ENCODE measurements at regions not wholly inside any gene's neighbourhood (a gene's known extent, or its start where the extent isn't known, plus 50 kb on each side); places are given as distances from the start of the nearest gene placed in this dataset.

DNA sequence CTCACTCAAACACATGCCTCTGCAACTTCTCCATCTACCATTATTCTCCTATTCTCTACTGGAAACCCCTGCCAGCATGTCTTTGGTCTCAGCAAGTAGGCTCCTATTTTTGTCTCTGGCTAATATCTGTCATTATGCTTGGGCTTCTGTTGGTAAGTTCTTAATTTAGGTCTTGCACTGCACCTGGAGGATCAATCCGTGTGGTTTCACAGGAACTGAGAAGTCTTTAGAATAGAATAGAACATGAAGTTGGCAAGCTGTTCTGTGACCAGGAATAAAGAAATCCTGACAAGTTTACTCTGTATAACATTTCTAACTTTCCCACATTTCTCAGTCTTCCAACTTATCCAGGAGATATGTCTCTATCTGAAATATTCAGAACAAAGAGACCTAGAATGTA lies 219.5 kb upstream of the GYPC start:
- no peak for DNase-seq

DNA sequence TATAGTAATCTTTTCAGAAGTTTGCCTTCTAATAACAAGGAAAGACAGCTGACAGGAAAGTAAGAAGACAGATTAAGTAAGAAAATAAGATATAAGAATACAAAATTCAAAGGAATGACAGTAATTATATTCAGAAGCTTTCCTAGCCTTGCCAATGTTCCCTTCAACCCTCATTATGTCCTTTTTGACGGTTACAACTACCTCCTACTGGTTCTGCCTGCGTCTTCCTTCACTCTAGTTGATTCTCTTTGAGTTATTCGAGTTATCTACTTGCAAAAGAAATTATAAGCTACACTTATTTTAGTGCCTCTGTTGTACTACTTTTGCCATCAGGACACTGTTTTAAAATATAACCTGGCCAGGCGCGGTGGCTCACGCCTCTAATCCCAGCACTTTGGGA lies 218.9 kb upstream of the GYPC start:
- DNase-seq: no peak

DNA sequence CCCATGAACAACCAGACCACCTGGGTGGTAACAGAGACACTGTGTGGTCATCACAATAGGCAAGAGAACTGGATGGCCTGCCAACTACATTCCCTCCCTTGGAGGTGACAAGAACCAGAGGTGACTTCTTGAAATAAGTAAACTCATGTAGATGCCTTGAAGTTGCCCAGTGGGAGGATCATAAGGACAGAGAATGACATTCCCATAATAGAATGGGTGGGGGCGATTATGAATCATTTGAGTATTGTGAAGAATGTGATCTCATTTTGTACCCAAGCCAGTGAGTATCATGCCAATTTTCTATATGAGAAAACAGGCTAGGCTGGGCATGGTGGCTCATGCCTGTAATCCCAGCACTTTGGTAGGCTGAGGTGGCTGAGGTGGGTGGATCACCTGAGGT lies 211.4 kb upstream of the GYPC start:
- DNase-seq: no peak

DNA sequence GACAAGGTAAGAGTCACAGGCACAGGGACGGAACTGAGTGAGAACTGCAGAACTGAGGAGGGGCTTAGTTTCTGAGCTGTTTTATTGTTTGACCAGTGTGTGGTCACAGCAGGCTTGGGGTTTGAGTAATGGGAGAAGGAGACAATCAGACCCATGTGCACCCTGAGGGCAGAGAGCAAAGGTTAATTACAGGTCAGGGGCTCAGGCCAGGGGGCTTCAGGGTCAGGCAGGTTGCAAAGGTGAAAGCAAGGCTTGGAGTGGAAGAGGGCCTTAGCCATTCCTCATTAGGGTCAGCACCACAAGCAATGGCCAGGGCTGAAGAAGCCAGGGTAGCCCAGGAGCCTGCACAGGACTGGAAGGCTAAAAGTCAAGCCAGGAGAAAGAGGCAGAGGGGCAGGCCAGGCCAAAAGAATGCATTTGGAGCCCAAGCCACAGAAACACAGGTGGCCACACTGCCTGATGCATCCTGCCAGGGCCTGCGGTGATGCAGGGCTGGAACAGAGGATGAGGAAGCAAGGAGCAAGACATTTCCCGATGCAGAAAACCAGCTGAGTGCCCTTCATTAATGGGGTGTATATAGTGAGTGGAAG lies 209.8 kb upstream of the GYPC start:
- no peak for DNase-seq

DNA sequence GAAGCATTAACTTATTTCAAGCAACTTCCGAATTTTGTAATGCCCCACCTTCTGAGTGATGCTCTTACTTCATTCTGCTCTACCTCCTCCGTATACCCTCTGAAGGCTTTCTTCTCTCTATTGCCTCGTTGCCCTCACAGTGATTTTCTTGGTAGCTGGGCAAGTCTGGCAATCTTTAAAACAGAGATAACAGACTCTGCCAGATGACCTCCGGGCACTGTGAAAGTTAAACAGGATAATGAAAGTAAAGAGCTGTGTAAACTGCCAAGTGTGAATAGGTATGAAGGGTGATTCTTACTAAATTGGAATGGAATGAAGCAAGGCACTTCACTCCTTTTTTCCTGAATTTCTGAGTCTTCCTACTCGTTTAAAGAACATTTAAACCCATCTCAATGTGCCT lies 207.3 kb upstream of the GYPC start:
- no peak for DNase-seq

DNA sequence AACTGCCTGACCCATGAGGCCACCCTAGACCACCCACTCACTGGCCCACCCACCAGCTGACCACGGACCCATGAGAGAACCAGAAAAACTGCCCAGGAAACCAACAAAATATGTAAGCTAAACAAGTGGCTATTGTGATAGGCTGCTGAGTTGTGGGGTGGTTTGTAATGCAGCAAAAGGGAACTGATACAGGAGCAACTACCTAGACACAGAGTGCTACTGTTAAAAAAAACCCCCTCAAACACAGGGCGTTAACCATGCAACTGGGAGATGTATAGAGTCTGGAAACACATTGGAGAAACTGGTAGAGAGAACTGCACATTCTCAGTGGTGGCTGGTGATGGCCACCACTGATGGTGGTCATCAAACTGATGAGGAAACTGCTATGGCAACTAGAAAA lies 206.3 kb upstream of the GYPC start:
- no peak for DNase-seq

DNA sequence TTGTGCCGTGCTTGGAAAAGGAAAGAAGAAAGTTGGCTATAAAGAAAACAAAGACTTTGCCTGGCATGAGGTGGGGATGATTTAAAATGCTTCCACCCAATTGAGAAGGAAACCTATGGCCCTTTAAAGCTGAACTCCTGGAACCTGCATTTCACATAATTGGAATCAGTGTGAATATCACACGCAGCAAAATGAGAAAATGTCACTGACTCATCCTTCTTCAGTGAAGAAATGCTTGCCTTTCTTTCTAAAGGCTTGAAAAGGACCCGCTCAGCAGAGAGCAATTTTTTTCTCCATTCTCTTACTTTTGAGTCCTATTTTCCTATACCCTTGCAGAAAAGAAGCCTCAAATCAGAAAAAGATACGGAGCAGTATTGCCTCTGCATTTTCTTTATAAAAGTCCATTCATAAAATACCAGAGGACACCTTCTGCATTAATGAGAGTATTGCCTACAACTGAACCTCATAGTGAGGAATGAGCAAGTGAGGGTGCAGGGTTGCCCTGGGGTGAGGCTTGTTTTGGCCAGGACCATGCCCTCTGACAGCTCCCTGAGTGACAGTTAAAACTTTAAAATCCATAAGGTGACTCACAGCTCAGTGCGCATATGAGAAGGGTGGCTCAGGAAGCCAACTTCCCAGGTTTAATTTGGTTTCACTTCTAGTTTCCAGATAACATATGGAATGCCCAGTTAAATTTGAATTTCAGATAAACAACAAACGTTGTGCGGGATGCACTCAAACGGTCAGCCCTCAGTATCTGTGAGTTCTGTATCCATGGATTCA lies 191.9 kb upstream of the GYPC start:
- no peak for DNase-seq

DNA sequence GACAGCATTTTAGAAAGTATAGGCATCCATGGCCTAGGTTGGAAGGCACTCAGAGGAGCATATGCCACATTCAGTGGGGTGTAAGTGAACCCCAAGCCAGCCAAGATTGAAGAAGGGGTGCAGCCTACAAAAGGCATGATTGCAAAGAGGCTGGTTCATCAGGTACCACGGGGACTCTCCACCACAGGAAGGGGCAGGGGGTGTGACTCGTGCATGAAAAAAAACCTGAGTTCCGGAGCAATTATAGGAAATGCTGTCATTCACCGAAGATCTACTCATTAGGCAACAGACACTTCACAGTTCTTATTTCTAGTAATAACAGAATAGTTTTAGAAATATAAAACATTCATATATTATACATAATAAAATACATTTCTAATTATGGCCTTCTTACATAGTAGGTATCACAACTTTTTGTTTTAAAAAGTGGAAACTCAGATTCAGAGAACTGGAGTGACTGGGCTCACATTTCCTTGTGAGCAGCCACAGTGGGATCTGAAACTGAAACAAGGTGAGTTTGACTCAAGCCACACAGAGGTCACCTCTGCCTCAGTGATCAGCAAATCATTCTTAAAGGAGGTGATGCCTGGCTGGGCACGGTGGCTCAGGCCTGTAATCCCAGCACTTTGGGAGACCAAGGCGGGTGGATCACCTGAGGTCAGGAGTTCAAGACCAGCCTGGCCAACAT lies 188.4 kb upstream of the GYPC start:
- DNase-seq: no peak

DNA sequence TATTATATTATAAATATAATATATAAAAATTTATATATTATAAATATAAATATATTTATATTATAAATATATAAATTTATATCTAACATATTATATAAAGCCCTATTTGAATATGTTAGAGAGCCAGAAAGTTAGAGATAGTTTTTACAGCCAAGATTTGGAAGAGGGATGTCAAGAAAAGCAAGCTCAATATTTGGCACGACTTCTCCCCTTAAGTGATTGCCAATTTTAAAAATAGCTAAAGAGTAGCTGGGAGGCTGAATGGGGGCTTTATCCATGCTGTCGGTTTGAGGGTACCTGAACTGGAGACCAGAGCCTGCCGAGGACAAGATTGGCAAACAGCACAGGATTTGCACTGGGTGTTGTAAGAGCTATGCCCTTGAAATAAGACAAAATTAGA lies 180.9 kb upstream of the GYPC start:
- no peak for DNase-seq

DNA sequence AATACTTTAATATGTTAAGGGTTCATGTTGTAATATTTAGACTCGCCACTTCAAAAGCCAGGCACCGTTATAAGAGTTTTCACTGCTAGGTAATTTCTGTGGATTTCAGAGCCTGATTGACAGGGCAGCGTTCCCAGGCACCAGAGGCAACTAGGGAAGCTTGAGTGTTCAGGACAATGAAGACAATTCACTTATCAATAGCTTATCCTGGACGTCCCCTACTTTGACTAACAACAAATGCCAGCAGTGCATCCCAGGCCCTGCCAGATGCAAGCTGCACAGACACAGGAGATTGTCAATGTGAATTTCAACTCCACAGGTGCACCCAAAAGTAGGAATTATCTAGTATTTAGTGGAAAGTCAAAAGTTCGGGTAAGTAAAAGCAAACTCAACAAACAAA lies 179.3 kb upstream of the GYPC start:
- DNase-seq: no peak

DNA sequence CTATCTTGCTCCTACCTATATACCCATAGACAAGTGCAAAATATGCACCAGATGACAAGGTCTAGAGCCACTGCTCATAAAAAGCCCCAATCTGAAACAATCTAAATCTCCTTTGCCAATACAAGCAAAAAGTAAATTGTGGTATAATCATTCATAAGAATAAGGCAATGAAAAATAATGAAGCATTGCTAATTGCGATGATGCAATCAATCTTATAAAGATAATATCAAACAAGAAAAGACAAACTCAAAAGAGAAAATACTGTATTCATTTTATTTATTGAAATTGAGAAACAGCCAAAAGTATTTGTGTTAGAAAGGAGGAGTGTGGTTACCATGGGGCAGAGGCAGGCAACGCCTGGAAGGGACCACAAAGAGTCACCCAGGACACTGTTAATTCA lies 175.9 kb upstream of the GYPC start:
- DNase-seq: no peak

DNA sequence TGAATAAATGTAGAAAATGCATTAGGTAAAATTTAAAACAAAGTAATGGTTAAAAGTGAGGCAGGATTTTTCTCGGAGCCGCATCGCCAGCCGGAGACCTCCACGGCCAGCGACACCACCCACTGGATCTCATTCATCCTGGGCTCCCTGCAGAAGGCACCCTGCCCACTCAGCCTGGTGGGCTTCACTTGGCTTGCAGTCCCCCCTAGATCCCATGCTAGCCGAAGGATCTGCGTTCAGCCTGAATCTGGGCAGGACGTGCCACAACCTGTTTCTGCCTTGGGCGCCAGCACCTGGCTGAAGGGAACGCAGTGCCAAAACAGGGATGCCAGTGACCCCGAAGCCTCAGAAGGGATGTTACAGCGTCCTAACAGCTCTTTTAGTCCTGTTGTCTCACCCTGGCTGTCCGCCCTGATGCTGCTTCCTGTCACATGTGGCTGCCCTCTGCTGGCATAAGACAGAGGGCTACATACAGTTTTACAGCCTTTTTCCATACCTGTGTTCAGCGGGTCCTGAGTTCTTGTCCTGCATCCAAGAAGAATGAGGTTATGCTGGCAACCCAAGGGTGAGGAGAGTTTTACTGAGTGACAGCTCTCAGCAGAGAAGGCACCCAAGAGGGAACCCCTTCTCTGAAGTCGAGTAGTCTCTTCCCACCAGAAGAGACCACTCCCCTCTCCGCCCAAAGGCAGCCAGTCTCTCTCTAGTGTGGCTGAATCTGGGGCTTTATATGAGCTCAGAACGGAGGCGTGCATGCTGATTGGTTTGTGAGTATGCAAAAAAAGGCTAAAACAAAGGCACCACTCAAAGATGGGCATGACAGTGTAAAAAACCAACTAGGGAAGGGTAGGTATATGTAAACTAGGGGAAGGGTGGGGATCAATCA lies 173.1 kb upstream of the GYPC start:
- no peak for DNase-seq

DNA sequence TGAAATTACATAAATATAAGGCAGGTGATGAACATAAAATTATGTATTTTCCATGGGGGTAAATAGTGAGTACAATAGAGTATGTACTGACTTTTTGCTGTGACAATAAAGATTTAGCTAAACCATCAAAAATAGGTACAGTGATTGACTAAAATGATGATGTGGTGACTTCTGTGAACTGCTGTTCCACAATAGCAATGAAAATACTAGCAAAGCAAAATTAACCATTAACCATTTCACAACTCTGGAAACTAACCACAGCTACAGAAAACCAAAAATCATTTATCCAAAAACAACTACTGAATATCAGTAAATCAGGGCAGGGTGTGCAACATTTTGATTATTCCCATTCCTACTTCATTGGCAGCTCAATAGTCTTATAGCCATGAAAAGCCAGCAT lies 161.4 kb upstream of the GYPC start:
- no peak for DNase-seq

DNA sequence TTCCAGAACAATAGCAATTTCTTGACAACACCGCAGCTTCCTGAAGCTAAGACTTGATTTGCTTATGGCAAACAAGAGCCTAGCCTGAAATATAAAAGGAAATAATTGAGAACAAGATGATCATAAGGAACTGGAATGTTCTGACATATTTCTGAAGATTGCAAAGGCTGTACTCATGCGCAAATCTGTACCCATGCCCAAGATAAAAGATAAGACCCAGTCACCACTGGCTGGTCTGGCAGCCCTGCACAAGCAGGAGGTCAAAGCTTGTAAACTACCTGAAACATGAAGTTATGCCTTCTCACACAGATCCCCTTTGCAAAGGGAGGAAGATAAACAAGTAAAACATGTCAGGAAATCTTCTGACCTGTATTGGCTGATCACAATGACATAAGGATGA lies 160.8 kb upstream of the GYPC start:
- DNase-seq: no peak

DNA sequence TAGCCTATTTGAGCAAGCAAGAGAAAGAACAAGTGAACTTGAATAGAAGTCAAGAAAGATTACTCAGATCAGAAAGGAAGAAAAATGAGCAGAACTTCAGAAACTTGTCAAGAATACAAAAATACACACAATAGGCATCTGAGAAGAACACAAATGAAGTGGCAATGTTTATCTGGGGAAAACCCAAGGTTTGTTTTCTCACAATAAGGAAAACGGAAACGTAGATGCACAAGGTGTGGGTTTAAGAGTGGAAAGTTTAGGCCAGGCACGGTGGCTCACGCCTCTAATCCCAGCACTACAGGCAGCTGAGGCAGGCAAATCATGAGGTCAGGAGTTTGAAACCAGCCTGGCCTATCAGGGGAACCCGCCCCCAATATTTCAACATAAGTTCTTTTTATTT lies 159.5 kb upstream of the GYPC start:
- no peak for DNase-seq

DNA sequence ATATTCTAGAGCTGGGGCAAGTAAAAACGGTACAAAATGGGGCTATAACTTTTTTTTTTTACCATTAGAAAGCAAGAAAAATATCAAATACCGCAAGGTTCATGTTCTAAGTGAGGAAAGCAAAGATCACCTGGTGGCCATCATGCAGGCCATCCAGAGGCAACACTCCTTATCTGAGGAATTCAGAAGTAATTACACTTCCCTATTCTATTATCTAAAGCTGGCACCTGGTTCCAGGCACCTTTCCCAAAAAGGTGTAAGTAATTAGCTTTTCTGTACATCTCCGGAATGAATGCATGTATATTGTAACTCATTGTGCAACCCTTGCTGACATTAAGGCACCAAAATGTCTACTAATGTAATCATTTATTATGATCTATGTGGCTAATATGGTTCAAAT lies 152.5 kb upstream of the GYPC start:
- no peak for DNase-seq

DNA sequence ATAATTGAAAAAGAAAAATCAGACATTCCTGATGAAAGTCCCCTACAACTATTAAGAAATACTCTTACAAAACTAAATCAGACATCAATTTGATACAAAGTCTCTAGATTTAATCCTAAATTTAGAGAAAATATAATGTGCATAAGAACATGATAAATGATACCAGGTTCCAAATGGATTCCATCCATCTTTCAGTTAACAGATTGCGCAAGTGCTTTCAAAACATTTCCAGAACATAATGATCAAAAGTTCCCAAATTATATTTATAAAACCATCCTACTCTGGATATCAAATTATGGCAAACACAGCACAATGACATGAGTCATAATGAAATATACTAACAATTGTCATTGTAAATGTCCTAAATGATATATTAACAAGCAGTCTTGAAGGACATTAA lies 151.0 kb upstream of the GYPC start:
- DNase-seq: no peak

DNA sequence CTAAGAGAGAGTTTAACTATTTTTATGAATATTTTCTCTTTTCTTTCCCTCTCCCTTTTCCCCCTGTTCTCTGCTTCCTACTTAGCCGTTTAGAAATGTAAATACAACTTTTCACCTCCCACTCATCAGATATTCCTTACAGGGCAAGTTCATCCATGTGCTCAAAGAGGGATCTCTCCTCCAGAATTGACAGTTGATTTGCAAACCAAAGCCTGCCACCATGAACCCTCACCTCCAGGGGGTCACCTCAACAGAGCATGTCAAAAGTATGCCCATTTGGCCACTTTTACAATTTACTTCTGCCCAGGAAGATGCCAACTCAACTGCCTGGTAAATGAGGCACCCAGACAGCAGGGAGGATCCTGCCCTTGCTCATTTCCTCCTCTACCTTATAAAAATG lies 149.2 kb upstream of the GYPC start:
- DNase-seq: no peak

DNA sequence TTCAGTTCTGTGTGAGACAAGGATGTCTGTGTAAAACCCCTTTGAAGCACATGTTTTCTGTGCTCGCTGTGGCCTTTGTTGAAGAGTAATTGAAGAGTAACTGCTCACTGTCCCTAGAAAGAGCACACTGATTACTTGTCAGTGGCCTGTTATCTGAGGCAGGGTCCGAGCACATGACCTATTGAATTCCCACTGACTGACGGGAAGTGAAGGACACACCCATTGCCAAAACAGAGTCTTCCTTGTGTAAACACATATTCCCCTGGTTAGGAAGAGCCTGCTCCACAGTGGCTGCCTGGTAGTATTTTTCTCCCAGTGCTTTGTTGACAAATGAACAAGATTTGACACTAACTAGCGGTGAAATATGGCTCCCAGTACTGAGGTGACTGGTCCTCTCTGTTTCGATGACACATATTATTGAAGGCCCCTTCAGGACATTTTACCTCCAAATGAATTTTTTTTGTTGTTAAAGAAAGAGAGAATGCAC lies 148.5 kb upstream of the GYPC start:
- DNase-seq: no peak

DNA sequence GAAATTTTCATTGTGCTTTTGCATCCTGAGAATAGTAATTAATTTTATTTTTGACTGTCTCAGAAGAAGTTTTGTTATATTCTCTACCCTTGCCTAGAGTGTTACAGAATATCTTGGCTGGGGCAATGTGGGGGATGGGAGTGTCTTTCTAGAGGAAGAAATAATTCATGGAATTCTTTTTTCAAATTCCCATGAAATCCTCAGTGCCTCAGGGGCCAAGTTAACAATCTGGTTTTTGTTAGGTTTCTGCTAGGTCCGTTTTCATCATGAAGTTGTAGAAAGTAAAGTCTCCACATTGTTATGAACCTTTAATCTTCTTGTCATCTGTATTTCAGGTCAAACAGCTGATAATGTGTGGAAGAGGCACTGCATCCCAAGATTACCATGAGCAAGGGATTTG lies 145.6 kb upstream of the GYPC start:
- no peak for DNase-seq

DNA sequence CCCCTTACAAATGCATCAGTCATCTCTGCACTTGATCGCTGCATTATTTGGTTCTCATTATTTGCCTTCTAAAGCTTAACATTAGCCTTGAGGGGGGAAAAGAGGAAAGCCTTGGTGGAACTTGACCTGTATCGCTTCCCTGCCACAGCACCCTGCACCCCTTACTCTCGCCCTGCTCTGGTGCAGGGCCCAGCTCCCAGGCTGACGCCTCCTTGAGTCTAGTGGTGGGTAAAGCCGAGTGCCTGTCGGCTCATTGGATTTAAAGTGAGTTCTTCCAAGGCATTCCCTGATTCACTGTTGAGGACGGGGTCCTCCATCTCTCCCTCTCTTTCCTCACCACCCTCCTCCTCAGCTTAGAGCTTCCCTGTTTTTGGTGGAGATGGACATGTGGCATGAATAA lies 145.0 kb upstream of the GYPC start:
- DNase-seq: no peak

DNA sequence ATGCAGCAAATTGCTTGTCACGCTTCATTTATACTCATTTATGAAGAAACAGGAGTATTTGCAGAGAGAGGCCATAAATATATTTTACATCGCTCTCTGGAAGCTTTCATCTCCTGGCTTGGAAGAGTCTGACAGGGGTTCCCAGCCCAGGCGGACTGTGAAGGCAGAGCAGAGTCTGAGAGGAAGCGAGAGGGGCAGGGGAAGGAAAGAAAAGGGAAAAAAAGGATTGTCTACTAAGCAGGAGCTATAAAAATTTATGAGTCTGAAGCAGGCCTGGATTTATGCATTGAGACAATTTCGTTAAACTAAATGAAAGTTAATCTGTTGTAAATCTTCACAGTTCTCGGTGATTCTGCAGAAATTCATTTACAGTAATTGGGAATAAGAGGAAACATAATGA lies 143.9 kb upstream of the GYPC start:
- no peak for DNase-seq

DNA sequence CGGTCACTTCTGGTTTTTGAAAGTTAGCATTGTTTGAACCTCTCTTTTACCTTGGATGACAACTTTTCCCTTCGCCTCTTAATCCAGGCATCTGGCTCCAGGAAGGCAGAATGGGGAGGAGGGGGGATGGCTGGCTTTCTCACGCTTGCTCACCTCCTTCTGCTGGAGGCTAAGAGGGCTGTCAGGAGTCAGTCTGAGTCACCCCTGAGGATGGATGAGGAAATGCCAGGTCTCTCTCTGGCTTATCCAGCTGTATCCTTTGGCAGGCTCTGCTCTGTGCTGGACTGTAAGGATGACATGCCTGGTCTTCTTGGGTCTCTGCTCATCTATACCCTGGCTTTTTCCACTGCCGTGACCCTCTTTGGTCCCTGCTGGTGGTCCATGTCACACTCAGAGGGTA lies 142.9 kb upstream of the GYPC start:
- no peak for DNase-seq

All from NCI-H524 treated with DMSO at 0.1 percent for 48 hours (cell line).